PC-9 (cell line): ENCODE measurements at regions not wholly inside any gene's neighbourhood (a gene's known extent, or its start where the extent isn't known, plus 50 kb on each side); places are given as distances from the start of the nearest gene placed in this dataset.

Source experiments
- BruUV-seq: library from RNA; stranded (reverse); fragments of 400-500 nt; replicated peaks from 2 replicates; lab custom pipeline; 2021; lab: Mats Ljungman, UMichigan
- CTCF ChIA-PET: fragments of 300-600 bp; sonication (Branson Sonifier 250); formaldehyde crosslinking; loops from one replicate; lab custom pipeline; 2022; ENCODE audit warnings: antibody characterized with exemption; lab: Charles Lee
- POLR2A ChIA-PET: fragments of 300-600 bp; sonication (Branson Sonifier 250); formaldehyde crosslinking; loops from one replicate; lab custom pipeline; 2022; ENCODE audit warnings: antibody characterized with exemption; ENCODE audit not compliant: unreplicated experiment; lab: Charles Lee
- DNase-seq, 2 experiments: peaks; one replicate each; pipeline versions ENCODE4 v3.0.0 to v3.0.0-alpha.2; 2015 to 2022; ENCODE audit warnings: mixed read lengths in 1 of 2
- H2AFZ ChIP-seq: fragments of 200-600 bp; sonication (generic); 2 replicates; pipeline ENCODE4 v1.8.1; 2017; ENCODE audit warnings: antibody characterized with exemption
- H3F3A ChIP-seq: fragments of 200-600 bp; sonication (generic); 2 replicates; pipeline ENCODE4 v1.8.1; 2017; ENCODE audit warnings: antibody characterized with exemption, mild to moderate bottlenecking, low read depth; ENCODE audit not compliant: insufficient read depth
- H3K27ac ChIP-seq: fragments of 200-600 bp; sonication (generic); 2 replicates; pipeline ENCODE4 v1.6.1; 2016; ENCODE audit warnings: mixed run types
- H3K27me3 ChIP-seq: fragments of 200-600 bp; sonication (generic); 2 replicates; pipeline ENCODE4 v1.6.1; 2016; ENCODE audit warnings: low read depth, mixed run types; ENCODE audit not compliant: insufficient read depth
- H3K36me3 ChIP-seq: fragments of 200-600 bp; sonication (generic); 2 replicates; pipeline ENCODE4 v1.6.1; 2016; ENCODE audit warnings: low read depth, mixed run types
- H3K4me1 ChIP-seq: fragments of 200-600 bp; sonication (generic); replicated peaks from 2 replicates; pipeline ENCODE4 v1.6.1; 2016; ENCODE audit warnings: mixed run types; ENCODE audit not compliant: insufficient read depth
- H3K4me2 ChIP-seq: fragments of 200-600 bp; sonication (generic); 2 replicates; pipeline ENCODE4 v1.6.1; 2017; ENCODE audit warnings: mixed run types
- H3K4me3 ChIP-seq: fragments of 200-600 bp; sonication (generic); 2 replicates; pipeline ENCODE4 v1.6.1; 2016; ENCODE audit warnings: mixed run types
- H3K79me2 ChIP-seq: fragments of 200-600 bp; sonication (generic); 2 replicates; pipeline ENCODE4 v1.6.1; 2017; ENCODE audit warnings: low read depth, mixed run types
- H3K9me2 ChIP-seq: fragments of 200-600 bp; sonication (generic); 2 replicates; pipeline ENCODE4 v1.8.1; 2017; ENCODE audit warnings: mild to moderate bottlenecking; ENCODE audit not compliant: insufficient read depth
- H3K9me3 ChIP-seq: fragments of 200-600 bp; sonication (generic); 2 replicates; pipeline ENCODE4 v1.8.1; 2016; ENCODE audit warnings: low read depth; ENCODE audit not compliant: insufficient read depth
- H4K20me1 ChIP-seq: fragments of 200-600 bp; sonication (generic); 2 replicates; pipeline ENCODE4 v1.8.1; 2017; ENCODE audit not compliant: insufficient read depth
- CTCF ChIP-seq: fragments of 200-600 bp; sonication (generic); conservative IDR thresholded peaks from 2 replicates; pipeline ENCODE4 v1.6.1; 2017; ENCODE audit warnings: mixed run types, antibody characterized with exemption, mild to moderate bottlenecking, moderate library complexity
- EZH2 ChIP-seq: fragments of 200-600 bp; sonication (generic); IDR thresholded peaks from 2 replicates; pipeline ENCODE4 v1.8.0; 2017; ENCODE audit warnings: antibody characterized with exemption, low read depth
- intact Hi-C: fragments of 100-400 bp; cut with micrococcal nuclease; formaldehyde crosslinking; loops from one replicate; pipeline ENCODE4 v1.10.0; 2022; ENCODE audit not compliant: unreplicated experiment

- no TSS peak for BruUV-seq
- Histone ChIP-seq H3F3A (no peaks in the 10 kb centered on the region), H3K4me2 (no peak overlapping the region), H3K4me1 (no peaks in the 10 kb centered on the region), H3K9me2 (no peaks in the 10 kb centered on the region), H3K9me3 (no peaks in the 10 kb centered on the region), H3K27ac (no peak overlapping the region), H2AFZ (no peak overlapping the region), H3K79me2 (no peaks in the 10 kb centered on the region), H3K4me3 (no peak overlapping the region), H3K36me3 (no peaks in the 10 kb centered on the region), H4K20me1 (no peaks in the 10 kb centered on the region), H3K27me3 (no peaks in the 10 kb centered on the region)
- ChIA-PET CTCF (no interaction called here), POLR2A (no interaction called here)
- intact Hi-C loops: no loop called here
- TF ChIP-seq EZH2 (no peak), CTCF (no peak)
- DNase-seq: no peak
Observed at GRCh38 chr7:91323626-91324158, 59.5 kb downstream of the FZD1 start.

GRCh38 chr7:91324663-91325062 lies 60.4 kb downstream of the FZD1 start:
- no peak overlapping the region for H2AFZ ChIP-seq
- no peaks in the 10 kb centered on the region for H3F3A ChIP-seq
- no peaks in the 10 kb centered on the region for H3K79me2 ChIP-seq
- no peaks in the 10 kb centered on the region for H3K4me1 ChIP-seq
- ChIA-PET CTCF (no interaction called here), POLR2A (no interaction called here)
- H3K4me2 ChIP-seq: no peak overlapping the region
- H3K27me3 ChIP-seq: no peaks in the 10 kb centered on the region
- H3K27ac ChIP-seq: no peak overlapping the region
- H3K36me3 ChIP-seq: no peaks in the 10 kb centered on the region
- no TSS peak for BruUV-seq
- no peaks in the 10 kb centered on the region for H3K9me3 ChIP-seq
- no peak overlapping the region for H3K4me3 ChIP-seq
- no peak for DNase-seq
- no peaks in the 10 kb centered on the region for H4K20me1 ChIP-seq
- no peaks in the 10 kb centered on the region for H3K9me2 ChIP-seq
- intact Hi-C loops: no loop called here
- TF ChIP-seq EZH2 (no peak), CTCF (no peak)

GRCh38 chr7:91325726-91326125 lies 61.5 kb downstream of the FZD1 start:
- H3K79me2 ChIP-seq: no peaks in the 10 kb centered on the region
- no peak for DNase-seq
- ChIA-PET POLR2A (no interaction called here), CTCF (no interaction called here)
- no peaks in the 10 kb centered on the region for H3K36me3 ChIP-seq
- H3K4me1 ChIP-seq: no peaks in the 10 kb centered on the region
- no peak overlapping the region for H3K4me3 ChIP-seq
- H3F3A ChIP-seq: no peaks in the 10 kb centered on the region
- H2AFZ ChIP-seq: no peak overlapping the region
- no peaks in the 10 kb centered on the region for H3K9me2 ChIP-seq
- TF ChIP-seq CTCF: no peak
- TF ChIP-seq EZH2: no peak
- no TSS peak for BruUV-seq
- H3K27me3 ChIP-seq: no peaks in the 10 kb centered on the region
- intact Hi-C loops: no loop called here
- no peak overlapping the region for H3K27ac ChIP-seq
- H3K9me3 ChIP-seq: no peaks in the 10 kb centered on the region
- H3K4me2 ChIP-seq: no peak overlapping the region
- H4K20me1 ChIP-seq: no peaks in the 10 kb centered on the region
